ENCODE measurements at regions not wholly inside any gene's neighbourhood (a gene's known extent, or its start where the extent isn't known, plus 50 kb on each side); places are given as distances from the start of the nearest gene placed in this dataset.

- no peak for DNase-seq
These were observed 1957.4 kb upstream of the SEL1L start for GRCh38 chr14:83491091-83491490.

- no peak for DNase-seq
These were observed 1987.2 kb upstream of the SEL1L start for GRCh38 chr14:83520837-83521236.

GRCh38 chr14:83529531-83529930 lies 1995.9 kb upstream of the SEL1L start:
- no peak for DNase-seq

- DNase-seq: no peak
These were observed 1996.2 kb upstream of the FLRT2 start for GRCh38 chr14:83533734-83534133.

- no peak for DNase-seq
These were observed 1994.9 kb upstream of the FLRT2 start for GRCh38 chr14:83534995-83535394.

- DNase-seq: no peak
These were observed 1994.5 kb upstream of the FLRT2 start for GRCh38 chr14:83535444-83535843.

GRCh38 chr14:83541147-83541546 lies 1988.8 kb upstream of the FLRT2 start:
- DNase-seq: no peak

GRCh38 chr14:83548061-83548839 lies 1981.7 kb upstream of the FLRT2 start:
- no peak for DNase-seq

GRCh38 chr14:83556065-83556464 lies 1973.9 kb upstream of the FLRT2 start:
- no peak for DNase-seq

GRCh38 chr14:83556746-83557453 lies 1973.0 kb upstream of the FLRT2 start:
- DNase-seq: no peak

- no peak for DNase-seq
These were observed 1971.0 kb upstream of the FLRT2 start for GRCh38 chr14:83558946-83559345.

- DNase-seq: no peak
These were observed 1970.2 kb upstream of the FLRT2 start for GRCh38 chr14:83559721-83560120.

GRCh38 chr14:83561261-83561660 lies 1968.7 kb upstream of the FLRT2 start:
- DNase-seq: no peak

GRCh38 chr14:83566567-83566966 lies 1963.4 kb upstream of the FLRT2 start:
- no peak for DNase-seq

GRCh38 chr14:83568141-83568540 lies 1961.8 kb upstream of the FLRT2 start:
- DNase-seq: no peak

GRCh38 chr14:83575301-83575700 lies 1954.6 kb upstream of the FLRT2 start:
- DNase-seq: no peak

- no peak for DNase-seq
These were observed 1946.7 kb upstream of the FLRT2 start for GRCh38 chr14:83583201-83583600.

GRCh38 chr14:83594874-83595273 lies 1935.1 kb upstream of the FLRT2 start:
- DNase-seq: no peak

GRCh38 chr14:83607682-83608081 lies 1922.3 kb upstream of the FLRT2 start:
- DNase-seq: no peak

GRCh38 chr14:83611491-83611890 lies 1918.5 kb upstream of the FLRT2 start:
- no peak for DNase-seq

- no peak for DNase-seq
These were observed 1918.0 kb upstream of the FLRT2 start for GRCh38 chr14:83611906-83612390.

GRCh38 chr14:83614956-83615355 lies 1915.0 kb upstream of the FLRT2 start:
- no peak for DNase-seq

- no peak for DNase-seq
These were observed 1905.4 kb upstream of the FLRT2 start for GRCh38 chr14:83624541-83624940.

Measured in amygdala (tissue), 56 donors.